Heart left ventricle (tissue), 16 donors: ENCODE measurements at regions not wholly inside any gene's neighbourhood (a gene's known extent, or its start where the extent isn't known, plus 50 kb on each side); places are given as distances from the start of the nearest gene placed in this dataset.
"Not testable (repeated sequence)": the region's sequence is repeated elsewhere in the genome, so short reads cannot be mapped to it uniquely, and the experiment has no call there.

ENCODE experiments used
- ATAC-seq, 4 donors: fragments of 200-7000 bp; cut with Tn5 transposase; one replicate each; pipeline ENCODE4 v1.9.1; 2020 to 2022; ENCODE audit warnings: moderate library complexity in 4 of 4, mild to moderate bottlenecking in 3 of 4, moderate number of reproducible peaks in 1 of 4
- DNase-seq, 5 donors: peaks; one replicate each; pipeline ENCODE4 v3.0.0-alpha.2; 2020
- H3K27ac ChIP-seq, 12 donors: fragments of 200-600 bp; sonication (generic) in 4 of 12; one replicate each; pipeline versions ENCODE4 v1.5.0 to v1.8.0; 2016 to 2022; ENCODE audit warnings: mild to moderate bottlenecking in 2 of 12
- H3K27me3 ChIP-seq, 9 donors: fragments of 200-600 bp; sonication (generic) in 2 of 9; one replicate each; pipeline versions ENCODE4 v1.5.1 to v1.8.0; 2016 to 2022; ENCODE audit warnings: mild to moderate bottlenecking in 3 of 9
- H3K36me3 ChIP-seq, 9 donors: fragments of 200-600 bp; sonication (generic) in 2 of 9; one replicate each; pipeline versions ENCODE4 v1.5.0 to v1.8.0; 2018 to 2022; ENCODE audit warnings: mild to moderate bottlenecking in 2 of 9
- H3K4me1 ChIP-seq, 12 donors: fragments of 200-600 bp; sonication (generic) in 4 of 12; one replicate each; pipeline versions ENCODE4 v1.5.0 to v1.8.0; 2016 to 2022; ENCODE audit warnings: mild to moderate bottlenecking in 3 of 12
- H3K4me3 ChIP-seq, 12 donors: fragments of 200-600 bp; sonication (generic) in 4 of 12; one replicate each; pipeline versions ENCODE4 v1.5.0 to v1.8.0; 2017 to 2022; ENCODE audit warnings: mild to moderate bottlenecking in 9 of 12, moderate library complexity in 4 of 12
- H3K9me3 ChIP-seq, 12 donors: fragments of 200-600 bp; sonication (generic) in 4 of 12; one replicate each; pipeline versions ENCODE4 v1.5.0 to v1.8.0; 2016 to 2022; ENCODE audit warnings: mild to moderate bottlenecking in 1 of 12
- CTCF ChIP-seq, 12 donors: fragments of 200-600 bp; sonication (generic) in 4 of 12; IDR thresholded peaks; one replicate each; pipeline versions ENCODE4 v1.5.0 to v1.8.0; 2018 to 2022; ENCODE audit warnings: antibody characterized with exemption in 12 of 12, mild to moderate bottlenecking in 5 of 12
- POLR2A ChIP-seq, 2 donors: fragments of 450-650 bp; IDR thresholded peaks; one replicate each; pipeline ENCODE4 v1.6.1; 2017; ENCODE audit warnings: antibody characterized with exemption in 2 of 2, mild to moderate bottlenecking in 2 of 2, moderate library complexity in 2 of 2
- WGBS, 4 donors: extraction: QIAGEN DNeasy Blood & Tissue Kit in 2 of 4; methylation state at CpG; one replicate each; pipeline versions ENCODE4 v1.1.5 to v1.1.7; 2013 to 2018; 5-methylcytosine and 5-hydroxymethylcytosine counted together
- intact Hi-C, 10 donors: fragments of 100-400 bp; cut with DNase I; formaldehyde crosslinking; loops; one replicate each; pipeline versions ENCODE4 v1.11.1 to v1.14.2; 2022
- donor health status: ischemic (EF 13 %, LVEDD 7.1; RV severe dilation, severe dysfunction).
- donor health status: healthy with polysubstance abuse.
- donor health status: DM: no; HTN: yes; CAD: no.
- donor health status: DM: no; HTN: no; CAD: no.
- donor health status: ischemic (EF 25% LVEDD 6.9; RV normal size, moderate dysfunction).
- donor health status: ischemic (EF 25% LVEDD 5.7; RV mildly dilated, moderate dysfunction).
- donor health status: healthy.
- donor health status: DM: yes; HTN: yes; CAD: no.
- donor health status: ischemic (EF 35%, LVEDD 5.7; RV mildly dilated, moderate dysfunction).
- donor health status: nonischemic (EF 11% LVEDD 7.7; RV severe dilation, severe dysfunction).
- donor health status: DM: yes; HTN: yes; CAD: no.
- donor health status: PGD.
- donor health status: ischemic (EF 29% LVEDD 5.4; RV normal size, mild dysfunction).
- donor health status: nonischemic (EF 23%, LVEDD 6.1; RV moderate dilation, normal function).

- H3K4me3 ChIP-seq = no peak overlapping the region
- no peaks in the 10 kb centered on the region for H3K4me1 ChIP-seq
- no peaks in the 10 kb centered on the region for H3K9me3 ChIP-seq
- no peaks in the 10 kb centered on the region for H3K36me3 ChIP-seq
- ATAC-seq = no peak
- DNase-seq = no peak
- H3K27me3 ChIP-seq = peaks cover 0 to 3% (median 0%) of the 10 kb centered on the region in 9 donors
- H3K27ac ChIP-seq = no peak overlapping the region
- WGBS, 4 donors = 79 to 88% (median 85%) methylated on average over 3 of the region's 3 CpGs
- intact Hi-C loops = no loop called here
- no peak for TF ChIP-seq POLR2A (IDR thresholded peaks at IDR 0.05)
- no peak for TF ChIP-seq CTCF (IDR thresholded peaks at IDR 0.05)
Observed at GRCh38 chrX:13955975-13956374, 73.7 kb downstream of the GEMIN8 start.

GRCh38 chrX:13955095-13955647 is 74.5 kb downstream of the GEMIN8 start:
- Histone ChIP-seq H3K4me1 (no peaks in the 10 kb centered on the region), H3K27ac (no peak overlapping the region), H3K4me3 (no peak overlapping the region), H3K9me3 (no peaks in the 10 kb centered on the region), H3K27me3 (peaks cover 0 to 3% (median 0%) of the 10 kb centered on the region in 9 donors), H3K36me3 (no peaks in the 10 kb centered on the region)
- ATAC-seq (no peak), DNase-seq (no peak)
- intact Hi-C loops = no loop called here
- TF ChIP-seq POLR2A (IDR thresholded peaks at IDR 0.05) = no peak
- no peak for TF ChIP-seq CTCF (IDR thresholded peaks at IDR 0.05)
- 66 to 83% (median 74%) methylated on average over 6 of the region's 6 CpGs for WGBS, 4 donors

- Histone ChIP-seq H3K9me3 (no peaks in the 10 kb centered on the region), H3K4me3 (no peak overlapping the region), H3K27ac (no peak overlapping the region), H3K36me3 (no peaks in the 10 kb centered on the region), H3K4me1 (no peaks in the 10 kb centered on the region), H3K27me3 (peaks cover 0 to 3% (median 0%) of the 10 kb centered on the region in 9 donors)
- intact Hi-C loops = no loop called here
- ATAC-seq = no peak
- DNase-seq = no peak
- no peak for TF ChIP-seq POLR2A (IDR thresholded peaks at IDR 0.05)
- TF ChIP-seq CTCF (IDR thresholded peaks at IDR 0.05) = no peak
- WGBS, 4 donors = 75 to 83% (median 80%) methylated on average over 5 of the region's 5 CpGs
Observed at GRCh38 chrX:13952581-13952980, 77.1 kb downstream of the GEMIN8 start.

GRCh38 chrX:13946223-13946622 is 83.5 kb downstream of the GEMIN8 start:
- ATAC-seq, H3K4me1 ChIP-seq, intact Hi-C loops, H3K27ac ChIP-seq, H3K36me3 ChIP-seq, H3K4me3 ChIP-seq, DNase-seq, H3K9me3 ChIP-seq: not testable (repeated sequence)
- peaks cover 0 to 23% (median 0%) of the 10 kb centered on the region in 9 donors for H3K27me3 ChIP-seq
- WGBS, 4 donors = 79 to 86% (median 85%) methylated on average over 6 of the region's 6 CpGs

GRCh38 chrX:13945787-13946186 is 83.9 kb downstream of the GEMIN8 start:
- ATAC-seq, H3K4me1 ChIP-seq, H3K36me3 ChIP-seq, intact Hi-C loops, H3K4me3 ChIP-seq, H3K9me3 ChIP-seq, DNase-seq, H3K27ac ChIP-seq: not testable (repeated sequence)
- peaks cover 0 to 27% (median 0%) of the 10 kb centered on the region in 9 donors for H3K27me3 ChIP-seq
- WGBS, 4 donors = 70 to 100% (median 93%) methylated on average over 1 to 2 of the region's 3 CpGs
